OCI-LY1 (cell line): ENCODE measurements at regions not wholly inside any gene's neighbourhood (a gene's known extent, or its start where the extent isn't known, plus 50 kb on each side); places are given as distances from the start of the nearest gene placed in this dataset.

Experiments used
- H2AFZ ChIP-seq: fragments of 200-600 bp; sonication (generic), shearing (Covaris generic); 2 replicates; pipeline ENCODE4 v1.6.0; 2014; ENCODE audit warnings: antibody characterized with exemption, mild to moderate bottlenecking, low read length
- H3F3A ChIP-seq: fragments of 200-600 bp; sonication (generic), shearing (Covaris generic); 2 replicates; pipeline ENCODE4 v1.6.0; 2014; ENCODE audit warnings: mild to moderate bottlenecking, antibody characterized with exemption, low read length, moderate library complexity; ENCODE audit not compliant: insufficient read depth
- H3K27ac ChIP-seq: fragments of 200-600 bp; sonication (generic); 2 replicates; pipeline ENCODE4 v1.5.1; 2014; ENCODE audit warnings: low read length, mixed run types, mild to moderate bottlenecking, low read depth; ENCODE audit not compliant: poor library complexity, severe bottlenecking
- H3K27me3 ChIP-seq: fragments of 200-600 bp; sonication (generic); 2 replicates; pipeline ENCODE4 v1.6.0; 2014; ENCODE audit warnings: antibody characterized with exemption, mild to moderate bottlenecking, low read length, moderate library complexity; ENCODE audit not compliant: insufficient read depth
- H3K36me3 ChIP-seq: fragments of 200-600 bp; sonication (generic); 2 replicates; pipeline ENCODE4 v1.6.1; 2014; ENCODE audit warnings: mild to moderate bottlenecking, antibody characterized with exemption, low read length, moderate library complexity, mixed read lengths; ENCODE audit not compliant: insufficient read depth
- H3K4me1 ChIP-seq: fragments of 200-600 bp; sonication (generic); 2 replicates; pipeline ENCODE4 v1.5.1; 2014; ENCODE audit warnings: mild to moderate bottlenecking, low read length, moderate library complexity; ENCODE audit not compliant: insufficient read depth, severe bottlenecking
- H3K4me2 ChIP-seq: fragments of 200-600 bp; sonication (generic), shearing (Covaris generic); 2 replicates; pipeline ENCODE4 v1.6.1; 2014; ENCODE audit warnings: low read length
- H3K4me3 ChIP-seq: fragments of 200-600 bp; sonication (generic); 2 replicates; pipeline ENCODE4 v1.5.1; 2014; ENCODE audit warnings: low read length, low read depth, mild to moderate bottlenecking, mixed read lengths; ENCODE audit not compliant: poor library complexity, severe bottlenecking
- H3K79me2 ChIP-seq: fragments of 200-600 bp; shearing (Covaris generic); 2 replicates; pipeline ENCODE4 v1.6.1; 2016; ENCODE audit warnings: mixed run types, low read length, mixed read lengths; ENCODE audit not compliant: insufficient read depth
- H3K9ac ChIP-seq: fragments of 200-600 bp; sonication (generic), shearing (Covaris generic); 2 replicates; pipeline ENCODE4 v1.6.1; 2014; ENCODE audit warnings: mild to moderate bottlenecking, low read length, mixed read lengths
- H3K9me2 ChIP-seq: fragments of 200-600 bp; sonication (generic), shearing (Covaris generic); 2 replicates; pipeline ENCODE4 v1.6.1; 2014; ENCODE audit warnings: low read depth, mild to moderate bottlenecking, low read length, mixed read lengths
- H3K9me3 ChIP-seq: fragments of 200-600 bp; shearing (Covaris generic); 2 replicates; pipeline ENCODE4 v1.6.1; 2014; ENCODE audit warnings: low read length, mixed read lengths
- H4K20me1 ChIP-seq: fragments of 200-600 bp; sonication (generic), shearing (Covaris generic); 2 replicates; pipeline ENCODE4 v1.6.0; 2016; ENCODE audit warnings: mild to moderate bottlenecking, low read length; ENCODE audit not compliant: insufficient read depth
- EZH2 ChIP-seq: fragments of 200-600 bp; sonication (generic), shearing (Covaris generic); IDR thresholded peaks from 2 replicates; pipeline ENCODE4 v1.8.0; 2017; ENCODE audit warnings: borderline replicate concordance, mixed run types, mild to moderate bottlenecking, antibody characterized with exemption, low read length, moderate library complexity, mixed read lengths
- TF ChIP-seq, protein P1 (sequence below): fragments of 200-600 bp; sonication (generic), shearing (Covaris generic); IDR thresholded peaks from 2 replicates; pipeline ENCODE4 v1.5.1; 2017; ENCODE audit warnings: mild to moderate bottlenecking, antibody characterized with exemption, low read length, moderate library complexity, mixed read lengths

GRCh38 chr2:7766088-7766722, 849.0 kb downstream of the RNF144A start:
- Histone ChIP-seq H3K4me3 (no peak overlapping the region), H2AFZ (no peak overlapping the region), H3K79me2 (no peaks in the 10 kb centered on the region), H3F3A (no peaks in the 10 kb centered on the region), H3K9ac (no peak overlapping the region), H3K4me2 (no peak overlapping the region), H3K4me1 (no peaks in the 10 kb centered on the region), H3K9me2 (no peaks in the 10 kb centered on the region), H3K27me3 (no peaks in the 10 kb centered on the region), H4K20me1 (no peaks in the 10 kb centered on the region), H3K36me3 (no peaks in the 10 kb centered on the region), H3K27ac (no peak overlapping the region), H3K9me3 (0 out of 2 replicates have a peak, but pooled peaks cover 6% of the 10 kb centered on the region)
- TF ChIP-seq, protein P1, sequence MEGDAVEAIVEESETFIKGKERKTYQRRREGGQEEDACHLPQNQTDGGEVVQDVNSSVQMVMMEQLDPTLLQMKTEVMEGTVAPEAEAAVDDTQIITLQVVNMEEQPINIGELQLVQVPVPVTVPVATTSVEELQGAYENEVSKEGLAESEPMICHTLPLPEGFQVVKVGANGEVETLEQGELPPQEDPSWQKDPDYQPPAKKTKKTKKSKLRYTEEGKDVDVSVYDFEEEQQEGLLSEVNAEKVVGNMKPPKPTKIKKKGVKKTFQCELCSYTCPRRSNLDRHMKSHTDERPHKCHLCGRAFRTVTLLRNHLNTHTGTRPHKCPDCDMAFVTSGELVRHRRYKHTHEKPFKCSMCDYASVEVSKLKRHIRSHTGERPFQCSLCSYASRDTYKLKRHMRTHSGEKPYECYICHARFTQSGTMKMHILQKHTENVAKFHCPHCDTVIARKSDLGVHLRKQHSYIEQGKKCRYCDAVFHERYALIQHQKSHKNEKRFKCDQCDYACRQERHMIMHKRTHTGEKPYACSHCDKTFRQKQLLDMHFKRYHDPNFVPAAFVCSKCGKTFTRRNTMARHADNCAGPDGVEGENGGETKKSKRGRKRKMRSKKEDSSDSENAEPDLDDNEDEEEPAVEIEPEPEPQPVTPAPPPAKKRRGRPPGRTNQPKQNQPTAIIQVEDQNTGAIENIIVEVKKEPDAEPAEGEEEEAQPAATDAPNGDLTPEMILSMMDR, result no peak

DNA sequence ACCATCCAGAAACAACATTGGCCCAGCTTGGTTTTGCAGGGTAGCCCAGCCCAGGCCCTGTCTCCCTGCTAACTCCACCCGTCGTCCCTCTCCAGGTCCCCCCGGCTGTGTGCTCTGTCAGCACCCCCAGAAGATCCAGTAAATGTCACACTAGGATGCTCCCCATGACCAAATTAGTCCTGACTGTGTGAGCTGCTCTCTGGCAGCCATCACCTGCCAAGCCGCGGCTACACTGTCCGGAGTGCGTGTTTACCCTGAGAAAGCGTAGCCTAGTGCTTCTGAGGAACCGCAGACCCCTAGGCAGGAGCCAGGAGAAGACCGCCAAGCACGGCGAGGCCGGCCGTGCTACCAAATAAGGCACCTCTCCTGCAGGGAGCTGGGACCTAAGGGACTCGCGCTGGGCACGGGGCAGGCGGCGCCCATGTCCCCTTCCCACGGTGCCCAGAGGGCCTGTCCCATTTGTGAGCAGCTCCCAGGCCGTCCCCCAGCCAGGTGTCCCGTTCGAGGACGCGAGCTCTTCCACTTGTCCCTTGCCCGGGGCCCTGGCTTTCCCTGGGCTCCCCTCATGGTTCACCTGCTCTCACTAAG, 849.9 kb downstream of the RNF144A start:
- Histone ChIP-seq H3K4me1 (no peaks in the 10 kb centered on the region), H3K79me2 (no peaks in the 10 kb centered on the region), H3K4me2 (no peak overlapping the region), H3F3A (no peaks in the 10 kb centered on the region), H2AFZ (no peak overlapping the region), H4K20me1 (no peaks in the 10 kb centered on the region), H3K9me3 (0 out of 2 replicates have a peak, but pooled peaks cover 6% of the 10 kb centered on the region), H3K9me2 (no peaks in the 10 kb centered on the region), H3K27me3 (no peaks in the 10 kb centered on the region), H3K36me3 (no peaks in the 10 kb centered on the region), H3K9ac (no peak overlapping the region), H3K27ac (no peak overlapping the region), H3K4me3 (no peak overlapping the region)
- TF ChIP-seq, protein P1, result no peak
- TF ChIP-seq EZH2, result no peak

DNA sequence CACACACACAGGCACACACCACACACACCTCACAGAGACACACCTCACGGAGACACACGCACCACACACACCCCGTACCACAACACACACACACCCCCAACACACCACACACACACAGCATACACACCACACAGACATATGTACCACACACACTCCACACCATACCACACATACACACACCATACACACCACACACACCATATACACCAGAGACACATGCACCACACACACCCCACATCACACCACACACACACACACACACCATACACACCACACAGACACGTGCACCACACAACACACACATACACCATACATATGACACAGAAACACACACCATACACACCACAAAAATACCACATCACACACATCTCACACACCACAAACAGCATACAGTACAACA, 850.7 kb downstream of the RNF144A start:
- TF ChIP-seq, protein P1, result no peak
- no peak for TF ChIP-seq EZH2
- H3K27ac ChIP-seq, result no peak overlapping the region
- no peaks in the 10 kb centered on the region for H3K79me2 ChIP-seq
- no peaks in the 10 kb centered on the region for H3K4me1 ChIP-seq
- no peaks in the 10 kb centered on the region for H4K20me1 ChIP-seq
- no peaks in the 10 kb centered on the region for H3F3A ChIP-seq
- H3K4me2 ChIP-seq, result no peak overlapping the region
- no peak overlapping the region for H3K4me3 ChIP-seq
- no peaks in the 10 kb centered on the region for H3K36me3 ChIP-seq
- H3K9ac ChIP-seq, result no peak overlapping the region
- no peaks in the 10 kb centered on the region for H3K27me3 ChIP-seq
- H2AFZ ChIP-seq, result no peak overlapping the region
- no peaks in the 10 kb centered on the region for H3K9me2 ChIP-seq
- H3K9me3 ChIP-seq, result 0 out of 2 replicates have a peak, but pooled peaks cover 6% of the 10 kb centered on the region
